ES-I3 (cell line): ENCODE measurements at regions not wholly inside any gene's neighbourhood (a gene's known extent, or its start where the extent isn't known, plus 50 kb on each side); places are given as distances from the start of the nearest gene placed in this dataset.

Source experiments
- H3K36me3 ChIP-seq: 2 replicates; pipeline ENCODE4 v1.6.1; 2013; ENCODE audit warnings: mild to moderate bottlenecking, low read length, control low read depth, moderate library complexity; ENCODE audit not compliant: insufficient read depth
- H3K4me1 ChIP-seq: 2 replicates; pipeline ENCODE4 v1.6.1; 2013; ENCODE audit warnings: mild to moderate bottlenecking, control low read depth, low read length; ENCODE audit not compliant: insufficient read depth
- H3K9ac ChIP-seq: 2 replicates; pipeline ENCODE4 v1.6.1; 2013; ENCODE audit warnings: low read depth, mild to moderate bottlenecking, low read length, moderate library complexity
- H3K9me3 ChIP-seq: 2 replicates; pipeline ENCODE4 v1.6.1; 2013; ENCODE audit warnings: mild to moderate bottlenecking, low read length, moderate library complexity; ENCODE audit not compliant: control insufficient read depth, insufficient read depth

- Histone ChIP-seq H3K4me1 (peaks cover 7% of the 10 kb centered on the region), H3K9ac (no peak overlapping the region), H3K9me3 (no peaks in the 10 kb centered on the region), H3K36me3 (no peaks in the 10 kb centered on the region)
These were observed 274.0 kb downstream of the MYCN start for GRCh38 chr2:16214391-16214790.

GRCh38 chr2:16212321-16212720 lies 272.0 kb downstream of the MYCN start:
- no peaks in the 10 kb centered on the region for H3K9me3 ChIP-seq
- H3K9ac ChIP-seq = no peak overlapping the region
- no peaks in the 10 kb centered on the region for H3K4me1 ChIP-seq
- no peaks in the 10 kb centered on the region for H3K36me3 ChIP-seq

- H3K4me1 ChIP-seq = no peaks in the 10 kb centered on the region
- no peaks in the 10 kb centered on the region for H3K36me3 ChIP-seq
- H3K9ac ChIP-seq = no peak overlapping the region
- H3K9me3 ChIP-seq = no peaks in the 10 kb centered on the region
These were observed 271.0 kb downstream of the MYCN start for GRCh38 chr2:16211341-16211740.

GRCh38 chr2:16210841-16211240 lies 270.5 kb downstream of the MYCN start:
- Histone ChIP-seq H3K36me3 (no peaks in the 10 kb centered on the region), H3K9ac (no peak overlapping the region), H3K4me1 (no peaks in the 10 kb centered on the region), H3K9me3 (no peaks in the 10 kb centered on the region)

GRCh38 chr2:16209799-16210198 lies 269.4 kb downstream of the MYCN start:
- no peaks in the 10 kb centered on the region for H3K36me3 ChIP-seq
- H3K9ac ChIP-seq = no peak overlapping the region
- H3K4me1 ChIP-seq = no peaks in the 10 kb centered on the region
- H3K9me3 ChIP-seq = no peaks in the 10 kb centered on the region

GRCh38 chr2:16208921-16209320 lies 268.6 kb downstream of the MYCN start:
- no peaks in the 10 kb centered on the region for H3K36me3 ChIP-seq
- H3K4me1 ChIP-seq = no peaks in the 10 kb centered on the region
- no peak overlapping the region for H3K9ac ChIP-seq
- no peaks in the 10 kb centered on the region for H3K9me3 ChIP-seq

GRCh38 chr2:16208241-16208797 lies 268.0 kb downstream of the MYCN start:
- H3K4me1 ChIP-seq = no peaks in the 10 kb centered on the region
- H3K36me3 ChIP-seq = no peaks in the 10 kb centered on the region
- no peaks in the 10 kb centered on the region for H3K9me3 ChIP-seq
- H3K9ac ChIP-seq = no peak overlapping the region

GRCh38 chr2:16207611-16208010 lies 267.3 kb downstream of the MYCN start:
- Histone ChIP-seq H3K9me3 (no peaks in the 10 kb centered on the region), H3K36me3 (no peaks in the 10 kb centered on the region), H3K4me1 (no peaks in the 10 kb centered on the region), H3K9ac (no peak overlapping the region)

- no peaks in the 10 kb centered on the region for H3K4me1 ChIP-seq
- no peaks in the 10 kb centered on the region for H3K9me3 ChIP-seq
- H3K36me3 ChIP-seq = no peaks in the 10 kb centered on the region
- no peak overlapping the region for H3K9ac ChIP-seq
These were observed 266.8 kb downstream of the MYCN start for GRCh38 chr2:16207151-16207550.

GRCh38 chr2:16206191-16206944 lies 266.0 kb downstream of the MYCN start:
- Histone ChIP-seq H3K9ac (no peak overlapping the region), H3K9me3 (no peaks in the 10 kb centered on the region), H3K36me3 (no peaks in the 10 kb centered on the region), H3K4me1 (no peaks in the 10 kb centered on the region)

- H3K36me3 ChIP-seq = no peaks in the 10 kb centered on the region
- no peak overlapping the region for H3K9ac ChIP-seq
- no peaks in the 10 kb centered on the region for H3K4me1 ChIP-seq
- H3K9me3 ChIP-seq = no peaks in the 10 kb centered on the region
These were observed 265.3 kb downstream of the MYCN start for GRCh38 chr2:16205631-16206030.

GRCh38 chr2:16204886-16205620 lies 264.7 kb downstream of the MYCN start:
- Histone ChIP-seq H3K4me1 (no peaks in the 10 kb centered on the region), H3K9me3 (no peaks in the 10 kb centered on the region), H3K9ac (no peak overlapping the region), H3K36me3 (no peaks in the 10 kb centered on the region)

- Histone ChIP-seq H3K9me3 (no peaks in the 10 kb centered on the region), H3K9ac (no peak overlapping the region), H3K36me3 (no peaks in the 10 kb centered on the region), H3K4me1 (no peaks in the 10 kb centered on the region)
These were observed 263.9 kb downstream of the MYCN start for GRCh38 chr2:16204251-16204650.

GRCh38 chr2:16203691-16204090 lies 263.3 kb downstream of the MYCN start:
- no peaks in the 10 kb centered on the region for H3K4me1 ChIP-seq
- H3K9me3 ChIP-seq = no peaks in the 10 kb centered on the region
- no peaks in the 10 kb centered on the region for H3K36me3 ChIP-seq
- H3K9ac ChIP-seq = no peak overlapping the region

GRCh38 chr2:16203069-16203468 lies 262.7 kb downstream of the MYCN start:
- H3K4me1 ChIP-seq = no peaks in the 10 kb centered on the region

More at GRCh38 chr2:16203069-16203468, 262.7 kb downstream of the MYCN start:
- no peaks in the 10 kb centered on the region for H3K9me3 ChIP-seq
- no peak overlapping the region for H3K9ac ChIP-seq
- H3K36me3 ChIP-seq = no peaks in the 10 kb centered on the region
